ENCODE measurements at regions not wholly inside any gene's neighbourhood (a gene's known extent, or its start where the extent isn't known, plus 50 kb on each side); places are given as distances from the start of the nearest gene placed in this dataset.

DNA sequence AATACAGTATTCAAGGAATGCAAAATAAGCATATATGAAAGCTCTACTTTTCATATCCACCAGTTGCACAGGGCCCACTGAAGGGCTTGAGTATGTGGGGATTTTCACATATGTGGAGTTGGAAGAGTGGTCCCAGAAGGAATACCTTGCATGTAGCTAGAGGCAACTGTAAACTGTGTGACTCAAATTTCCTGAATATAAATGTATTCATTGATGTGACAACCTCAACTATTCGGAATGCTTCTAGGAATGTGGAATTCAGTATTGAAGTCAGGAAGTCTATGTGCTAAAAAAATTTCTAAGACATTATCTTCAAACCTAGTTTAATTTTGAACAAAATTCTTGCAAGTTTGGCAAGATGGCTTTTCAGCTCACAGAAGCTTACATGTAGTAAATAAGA, 695.5 kb upstream of the SEMA3D start:
- no peak for TF ChIP-seq POLR2AphosphoS5 (IDR thresholded peaks at IDR 0.05)
- TF ChIP-seq, protein P1, sequence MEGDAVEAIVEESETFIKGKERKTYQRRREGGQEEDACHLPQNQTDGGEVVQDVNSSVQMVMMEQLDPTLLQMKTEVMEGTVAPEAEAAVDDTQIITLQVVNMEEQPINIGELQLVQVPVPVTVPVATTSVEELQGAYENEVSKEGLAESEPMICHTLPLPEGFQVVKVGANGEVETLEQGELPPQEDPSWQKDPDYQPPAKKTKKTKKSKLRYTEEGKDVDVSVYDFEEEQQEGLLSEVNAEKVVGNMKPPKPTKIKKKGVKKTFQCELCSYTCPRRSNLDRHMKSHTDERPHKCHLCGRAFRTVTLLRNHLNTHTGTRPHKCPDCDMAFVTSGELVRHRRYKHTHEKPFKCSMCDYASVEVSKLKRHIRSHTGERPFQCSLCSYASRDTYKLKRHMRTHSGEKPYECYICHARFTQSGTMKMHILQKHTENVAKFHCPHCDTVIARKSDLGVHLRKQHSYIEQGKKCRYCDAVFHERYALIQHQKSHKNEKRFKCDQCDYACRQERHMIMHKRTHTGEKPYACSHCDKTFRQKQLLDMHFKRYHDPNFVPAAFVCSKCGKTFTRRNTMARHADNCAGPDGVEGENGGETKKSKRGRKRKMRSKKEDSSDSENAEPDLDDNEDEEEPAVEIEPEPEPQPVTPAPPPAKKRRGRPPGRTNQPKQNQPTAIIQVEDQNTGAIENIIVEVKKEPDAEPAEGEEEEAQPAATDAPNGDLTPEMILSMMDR (IDR thresholded peaks at IDR 0.05): no peak
- no peak for TF ChIP-seq POLR2A (IDR thresholded peaks at IDR 0.05)
- no peak for TF ChIP-seq EP300 (IDR thresholded peaks at IDR 0.05)
